ENCODE measurements at regions not wholly inside any gene's neighbourhood (a gene's known extent, or its start where the extent isn't known, plus 50 kb on each side); places are given as distances from the start of the nearest gene placed in this dataset.

DNA sequence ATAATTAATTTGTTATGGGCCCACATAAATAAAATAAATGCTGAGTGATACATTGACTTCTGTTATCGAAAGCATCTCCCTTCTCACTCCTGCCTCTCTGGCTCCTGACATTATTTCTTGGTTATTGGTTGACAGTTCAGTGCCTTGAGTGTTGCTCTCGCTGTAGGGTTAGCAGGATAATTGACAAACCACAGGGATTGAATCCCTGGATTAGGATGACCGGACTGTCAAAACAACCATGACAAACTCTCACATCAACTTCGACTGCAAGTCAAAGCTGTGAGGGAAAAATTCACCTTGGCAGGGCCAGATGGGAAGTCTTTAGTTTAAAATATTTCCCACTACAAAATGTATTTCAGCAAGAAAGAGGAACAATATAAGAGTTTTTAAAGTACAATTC, 245.4 kb upstream of the TFAP2D start:
- TF ChIP-seq, protein P1, sequence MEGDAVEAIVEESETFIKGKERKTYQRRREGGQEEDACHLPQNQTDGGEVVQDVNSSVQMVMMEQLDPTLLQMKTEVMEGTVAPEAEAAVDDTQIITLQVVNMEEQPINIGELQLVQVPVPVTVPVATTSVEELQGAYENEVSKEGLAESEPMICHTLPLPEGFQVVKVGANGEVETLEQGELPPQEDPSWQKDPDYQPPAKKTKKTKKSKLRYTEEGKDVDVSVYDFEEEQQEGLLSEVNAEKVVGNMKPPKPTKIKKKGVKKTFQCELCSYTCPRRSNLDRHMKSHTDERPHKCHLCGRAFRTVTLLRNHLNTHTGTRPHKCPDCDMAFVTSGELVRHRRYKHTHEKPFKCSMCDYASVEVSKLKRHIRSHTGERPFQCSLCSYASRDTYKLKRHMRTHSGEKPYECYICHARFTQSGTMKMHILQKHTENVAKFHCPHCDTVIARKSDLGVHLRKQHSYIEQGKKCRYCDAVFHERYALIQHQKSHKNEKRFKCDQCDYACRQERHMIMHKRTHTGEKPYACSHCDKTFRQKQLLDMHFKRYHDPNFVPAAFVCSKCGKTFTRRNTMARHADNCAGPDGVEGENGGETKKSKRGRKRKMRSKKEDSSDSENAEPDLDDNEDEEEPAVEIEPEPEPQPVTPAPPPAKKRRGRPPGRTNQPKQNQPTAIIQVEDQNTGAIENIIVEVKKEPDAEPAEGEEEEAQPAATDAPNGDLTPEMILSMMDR (IDR thresholded peaks at IDR 0.05) = no peak
- TF ChIP-seq POLR2AphosphoS5 (IDR thresholded peaks at IDR 0.05; ENCODE audit: low read depth, low read length) (no peak), SIN3A (IDR thresholded peaks at IDR 0.05; ENCODE audit: borderline replicate concordance, insufficient read depth, low read depth, low read length) (no peak)
